HG03565 (cell line): ENCODE measurements at regions not wholly inside any gene's neighbourhood (a gene's known extent, or its start where the extent isn't known, plus 50 kb on each side); places are given as distances from the start of the nearest gene placed in this dataset.
"Not testable (repeated sequence)": the region's sequence is repeated elsewhere in the genome, so short reads cannot be mapped to it uniquely, and the experiment has no call there.

ENCODE experiments used
- ATAC-seq: cut with Tn5 transposase; IDR thresholded peaks from one replicate; pipeline ENCODE4 v1.9.1; 2021; ENCODE audit warnings: mild to moderate bottlenecking, moderate library complexity; ENCODE audit not compliant: unreplicated experiment

DNA sequence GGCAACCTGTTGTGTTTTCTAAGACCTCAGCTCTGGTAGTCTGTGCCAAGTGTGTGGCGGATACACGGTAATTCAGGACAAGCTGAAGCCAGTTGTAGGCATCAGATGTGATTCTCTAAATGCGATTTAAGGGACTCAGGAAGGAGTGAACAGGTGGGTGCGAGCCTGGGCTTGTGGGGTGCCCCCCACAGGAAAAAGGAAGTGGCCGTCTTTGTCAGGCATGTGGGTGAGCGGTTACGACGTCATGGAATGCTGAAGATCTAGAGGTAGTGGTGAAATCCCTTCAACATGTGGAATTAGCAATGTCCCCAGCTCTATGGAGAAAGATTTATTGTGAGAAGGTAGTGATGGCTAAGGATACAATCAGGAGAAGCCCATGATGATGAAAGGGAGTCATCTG, 95.1 kb upstream of the EXOC2 start:
- ATAC-seq, result no peak

DNA sequence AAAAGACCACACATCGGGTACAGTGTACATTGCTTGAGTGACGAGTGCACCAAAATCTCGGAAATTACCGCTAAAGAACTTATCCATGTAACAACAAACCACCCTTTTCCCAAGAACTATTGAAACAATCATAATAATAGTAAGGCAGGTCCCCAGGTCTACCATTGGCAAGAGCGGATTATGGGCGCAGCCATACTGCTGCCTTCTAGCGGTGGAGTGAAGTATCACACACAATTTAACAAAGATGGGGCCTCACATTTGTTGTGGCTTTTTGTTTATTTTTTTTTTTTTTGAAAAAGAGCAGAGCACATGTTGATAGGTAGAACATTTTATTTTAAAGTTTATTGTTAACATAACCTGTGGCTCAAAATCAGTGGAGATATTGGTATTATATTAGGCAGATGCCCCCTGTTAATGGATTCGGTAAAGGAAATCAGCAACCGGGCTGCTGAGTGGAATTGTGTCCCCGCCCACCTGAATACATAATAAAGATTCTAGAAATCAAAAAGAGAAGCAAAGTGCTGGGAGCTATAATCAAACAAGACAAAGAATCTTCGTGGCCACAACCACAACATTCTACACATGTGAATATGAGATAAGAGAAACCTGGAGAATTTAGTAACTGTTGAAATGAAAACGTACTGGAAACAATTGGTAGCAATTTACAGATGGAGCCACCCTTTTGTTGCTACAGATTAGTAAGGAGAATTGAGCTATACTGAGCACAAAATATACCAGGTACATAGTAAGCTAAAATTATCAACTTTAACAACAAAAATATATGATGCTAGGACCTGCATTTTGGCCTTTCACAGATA, 94.2 kb upstream of the EXOC2 start:
- no peak for ATAC-seq

DNA sequence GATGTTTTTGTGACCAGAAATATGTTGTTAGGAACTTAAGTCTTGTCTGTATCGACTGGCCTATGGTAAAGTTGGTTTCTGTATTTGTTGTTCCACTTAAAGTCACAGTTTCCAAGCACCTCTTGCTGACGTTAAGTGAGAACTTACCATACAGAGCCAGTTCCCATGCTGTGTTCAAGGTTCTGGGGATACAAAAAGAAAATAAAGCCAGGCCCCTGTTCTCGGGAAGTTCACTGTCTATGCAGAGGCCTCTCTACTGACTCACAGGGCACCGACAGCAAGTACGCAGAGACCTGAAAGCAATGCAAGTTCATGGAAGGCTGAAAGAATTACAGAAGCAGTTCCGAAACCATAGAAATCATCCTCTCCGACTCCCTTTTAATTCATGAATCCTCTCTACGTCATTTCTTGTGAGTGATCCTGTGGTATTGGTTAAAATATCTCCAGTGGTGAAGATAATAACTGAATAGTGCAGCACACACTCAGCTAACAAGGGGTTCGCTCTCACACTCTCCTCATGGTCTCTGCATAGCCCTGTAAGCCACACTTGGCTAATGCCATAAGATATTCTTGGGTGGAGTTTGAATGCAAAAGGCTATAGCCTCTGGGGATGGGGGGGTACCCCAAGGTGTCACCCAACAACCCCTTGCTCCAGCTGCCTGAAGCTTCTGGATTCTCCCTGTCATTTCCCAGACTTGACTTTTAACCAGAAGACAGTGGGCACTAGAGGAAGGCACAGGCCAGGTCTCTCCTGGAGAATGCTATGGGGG, 91.2 kb upstream of the EXOC2 start:
- ATAC-seq, result no peak

DNA sequence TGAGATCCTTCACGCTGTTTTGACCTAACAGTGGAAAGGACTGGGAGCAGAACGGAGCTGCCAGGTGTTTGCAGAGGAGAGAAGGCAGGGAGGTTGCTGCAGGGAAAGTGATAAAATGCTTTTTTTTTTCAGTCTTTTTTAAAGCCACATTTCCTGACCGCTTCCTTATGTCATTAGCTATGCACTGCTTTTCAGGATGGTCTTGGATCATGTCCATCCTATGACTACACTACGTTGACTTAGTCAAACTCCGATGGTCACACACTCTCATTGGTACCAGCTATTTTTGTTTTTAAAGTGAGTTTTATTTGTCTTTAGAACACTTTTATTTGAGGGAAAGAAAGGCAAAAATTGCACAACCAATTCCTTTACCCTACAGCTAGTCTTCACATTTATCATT, 89.2 kb upstream of the EXOC2 start:
- no peak for ATAC-seq

DNA sequence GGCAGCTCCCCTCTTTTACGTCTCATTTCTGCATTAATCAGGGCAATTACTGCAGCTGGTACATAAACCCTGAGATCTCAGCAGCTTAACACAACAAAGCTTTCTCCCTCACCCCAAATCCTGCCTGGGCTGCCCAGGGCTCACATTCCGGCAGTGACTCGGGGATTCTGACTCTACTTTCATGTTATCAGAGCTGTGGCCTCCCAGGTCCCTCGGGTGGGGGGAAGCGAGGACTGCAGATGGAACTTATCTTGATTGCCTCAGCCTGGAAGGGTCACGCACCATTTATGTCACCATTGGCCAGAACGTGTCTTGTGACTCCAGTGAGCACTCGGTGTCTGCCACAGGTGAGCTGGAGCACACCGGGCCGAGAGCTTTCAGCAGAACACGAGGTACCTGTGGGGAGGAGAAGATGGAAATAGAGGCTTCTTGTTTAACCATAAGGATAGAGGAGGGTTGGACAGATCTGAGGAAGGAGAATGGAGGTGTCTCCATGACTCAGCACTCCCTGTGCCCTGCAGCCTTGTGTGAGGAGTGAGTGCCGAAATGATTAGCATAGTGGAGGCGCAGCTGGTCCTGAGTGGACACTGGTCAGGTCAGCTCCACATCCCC, 88.5 kb upstream of the EXOC2 start:
- no peak for ATAC-seq

DNA sequence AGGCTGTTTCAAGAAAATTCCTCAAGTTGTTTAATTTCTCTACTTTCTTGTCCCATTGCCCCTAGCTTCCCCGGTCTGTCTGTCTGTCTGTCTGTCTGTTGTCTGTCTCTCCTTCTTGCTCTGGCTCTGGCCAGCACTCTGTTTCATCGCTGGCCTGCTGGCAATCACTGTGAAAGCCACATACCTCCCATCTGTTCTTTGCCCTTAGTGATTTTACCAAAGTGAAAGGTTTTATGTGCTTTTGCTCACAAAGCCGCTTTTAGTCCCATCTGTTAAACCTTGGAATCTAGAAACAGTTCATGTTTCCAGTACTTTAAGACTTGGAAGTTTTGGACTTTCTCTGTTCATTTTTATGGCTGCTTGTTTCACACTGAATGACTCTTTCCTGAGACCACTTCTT, 87.8 kb upstream of the EXOC2 start:
- no peak for ATAC-seq

DNA sequence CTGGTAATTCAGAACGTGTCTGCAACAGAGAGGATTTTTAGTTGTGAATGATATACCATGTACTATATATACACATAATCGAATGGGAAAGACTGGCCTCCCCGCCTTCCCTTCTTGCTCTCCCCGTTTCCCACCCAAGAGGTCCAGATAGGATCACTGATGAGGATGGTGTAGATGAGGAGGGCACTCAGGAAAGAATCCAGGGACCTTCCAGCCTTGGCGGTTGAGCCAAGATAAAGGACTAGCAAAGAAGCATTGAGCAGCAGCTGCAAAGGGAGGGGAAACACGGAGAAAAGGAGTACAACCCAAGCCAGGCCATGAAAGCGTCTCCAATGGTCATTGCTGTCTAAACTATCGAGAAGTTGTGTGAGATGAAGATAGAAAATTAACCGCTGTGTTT, 84.0 kb upstream of the EXOC2 start:
- ATAC-seq, result no peak

DNA sequence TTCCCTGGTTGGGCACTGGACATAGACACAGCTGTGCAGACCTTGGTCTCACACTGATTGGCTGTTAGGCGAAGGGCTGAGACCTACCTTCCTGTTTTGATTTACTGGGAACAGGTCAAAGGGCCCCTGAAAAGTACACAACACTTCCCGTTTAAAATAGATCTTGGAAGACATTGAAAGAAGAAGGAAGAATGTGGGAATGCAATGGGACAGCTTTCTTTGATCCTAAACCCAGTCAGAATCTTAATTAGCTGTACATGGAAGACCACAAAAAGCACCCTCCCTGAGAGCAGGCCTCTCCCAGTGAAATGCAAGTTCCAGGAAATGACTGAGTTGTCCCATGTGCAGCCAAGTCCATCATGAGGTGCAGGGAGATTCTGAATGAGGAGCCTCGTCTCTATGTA, 83.6 kb upstream of the EXOC2 start:
- no peak for ATAC-seq

DNA sequence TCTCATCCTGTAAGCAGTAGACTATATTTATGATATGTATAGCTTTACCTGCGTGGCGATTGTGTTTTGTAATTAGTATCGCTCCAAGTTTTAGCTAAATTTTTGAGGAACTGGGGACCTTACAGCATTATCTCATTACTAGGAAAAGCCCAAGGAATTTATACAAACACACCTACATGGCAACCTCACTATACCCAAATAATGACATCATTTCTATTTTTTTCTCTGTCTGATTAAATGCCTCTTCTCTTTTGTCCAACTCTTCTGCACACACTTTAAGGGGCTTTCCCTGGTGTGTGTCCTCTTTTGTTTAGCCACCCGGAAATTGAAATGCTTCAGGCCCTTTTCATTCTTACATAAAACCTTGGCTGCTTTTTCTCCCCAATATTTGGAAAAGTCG, 82.9 kb upstream of the EXOC2 start:
- no peak for ATAC-seq

DNA sequence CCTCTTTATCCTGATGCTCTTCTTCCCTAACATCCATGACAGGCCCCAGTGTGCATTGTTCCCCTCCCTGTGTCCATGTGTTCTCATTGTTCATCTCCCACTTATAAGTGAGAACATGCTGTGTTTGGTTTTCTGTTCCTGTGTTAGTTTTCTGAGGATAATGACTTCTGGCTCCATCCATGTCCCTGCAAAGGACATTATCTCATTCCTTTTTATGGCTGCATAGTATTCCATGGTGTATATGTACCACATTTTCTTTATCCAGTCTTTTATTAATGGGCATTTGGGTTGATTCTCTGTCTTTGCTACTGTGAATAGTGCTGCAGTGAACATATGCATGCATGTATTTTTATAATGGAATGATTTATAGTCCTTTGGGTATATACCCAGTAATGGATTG, 78.7 kb upstream of the EXOC2 start:
- not testable (repeated sequence) for ATAC-seq

DNA sequence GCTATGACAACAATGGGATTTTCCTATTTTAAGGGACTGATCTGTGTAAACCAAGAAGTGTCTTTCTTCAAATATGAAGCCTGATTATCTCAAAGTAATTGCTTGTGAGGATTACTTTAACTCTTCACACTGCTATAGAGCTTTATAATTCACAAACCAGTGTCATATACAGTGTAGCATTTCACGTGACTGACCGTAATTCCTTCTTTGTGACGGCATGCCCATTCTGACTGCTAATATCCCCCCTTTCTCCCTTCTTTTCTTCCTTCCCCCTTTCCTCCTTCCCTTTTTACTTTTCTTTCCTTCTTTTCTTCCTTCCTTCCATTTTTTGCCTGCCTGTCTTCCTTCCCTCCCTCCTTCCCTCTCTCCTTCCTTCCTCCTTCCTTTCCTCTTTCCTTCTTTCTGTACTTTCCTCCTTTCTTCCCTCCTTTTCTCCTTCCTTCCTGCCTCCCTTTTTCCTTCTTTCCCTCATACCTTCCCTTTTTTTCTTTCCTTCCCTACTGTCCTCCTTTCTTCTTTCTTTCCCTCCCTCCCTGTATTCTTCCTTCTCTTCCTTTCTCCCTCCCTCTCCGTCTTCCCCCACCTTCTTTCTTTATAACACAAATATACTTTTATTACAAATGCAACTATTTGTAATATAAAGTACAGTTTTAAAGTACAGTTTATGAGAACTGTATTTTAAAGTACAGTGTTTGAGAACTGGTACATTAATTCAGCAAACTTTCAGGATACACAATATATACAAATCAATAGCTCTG, 75.0 kb upstream of the EXOC2 start:
- ATAC-seq, result no peak

DNA sequence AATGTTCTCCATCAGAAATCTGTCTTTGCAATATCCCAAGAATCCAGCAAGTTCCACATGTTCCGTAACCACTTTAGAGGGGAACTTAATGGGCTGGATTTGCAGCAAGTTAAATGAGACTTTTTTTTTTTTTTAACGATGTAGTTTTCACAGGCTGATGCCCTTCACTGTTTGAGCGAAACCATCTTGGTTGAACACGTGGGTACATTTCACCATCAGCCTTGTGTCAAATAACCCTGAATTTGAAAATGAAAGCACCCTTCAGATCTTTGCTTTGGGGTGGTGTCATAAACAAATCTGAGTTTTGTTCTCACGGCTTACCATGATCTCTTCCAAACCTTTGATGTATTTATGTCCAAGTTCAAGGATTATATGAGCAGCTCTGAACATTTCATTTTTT, 73.7 kb upstream of the EXOC2 start:
- ATAC-seq, result no peak

DNA sequence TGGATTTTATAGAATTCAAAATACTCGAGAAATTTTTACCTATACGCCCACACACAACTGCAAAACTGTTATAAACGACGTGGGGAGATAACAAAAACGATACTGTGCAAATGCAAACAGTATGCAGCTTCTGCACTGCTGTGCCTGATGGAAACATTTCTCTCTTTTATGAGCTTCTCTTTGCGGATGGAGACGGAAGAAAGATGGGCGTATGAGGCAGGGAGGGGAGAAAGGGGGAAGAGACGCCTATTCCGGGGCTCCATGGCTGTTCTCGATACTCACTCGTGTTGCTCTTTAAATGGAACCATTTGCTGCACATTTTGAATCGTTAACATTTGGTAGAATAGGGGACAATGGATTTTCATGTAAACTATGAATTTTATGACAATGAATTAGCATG, 69.1 kb upstream of the EXOC2 start:
- ATAC-seq, result no peak

DNA sequence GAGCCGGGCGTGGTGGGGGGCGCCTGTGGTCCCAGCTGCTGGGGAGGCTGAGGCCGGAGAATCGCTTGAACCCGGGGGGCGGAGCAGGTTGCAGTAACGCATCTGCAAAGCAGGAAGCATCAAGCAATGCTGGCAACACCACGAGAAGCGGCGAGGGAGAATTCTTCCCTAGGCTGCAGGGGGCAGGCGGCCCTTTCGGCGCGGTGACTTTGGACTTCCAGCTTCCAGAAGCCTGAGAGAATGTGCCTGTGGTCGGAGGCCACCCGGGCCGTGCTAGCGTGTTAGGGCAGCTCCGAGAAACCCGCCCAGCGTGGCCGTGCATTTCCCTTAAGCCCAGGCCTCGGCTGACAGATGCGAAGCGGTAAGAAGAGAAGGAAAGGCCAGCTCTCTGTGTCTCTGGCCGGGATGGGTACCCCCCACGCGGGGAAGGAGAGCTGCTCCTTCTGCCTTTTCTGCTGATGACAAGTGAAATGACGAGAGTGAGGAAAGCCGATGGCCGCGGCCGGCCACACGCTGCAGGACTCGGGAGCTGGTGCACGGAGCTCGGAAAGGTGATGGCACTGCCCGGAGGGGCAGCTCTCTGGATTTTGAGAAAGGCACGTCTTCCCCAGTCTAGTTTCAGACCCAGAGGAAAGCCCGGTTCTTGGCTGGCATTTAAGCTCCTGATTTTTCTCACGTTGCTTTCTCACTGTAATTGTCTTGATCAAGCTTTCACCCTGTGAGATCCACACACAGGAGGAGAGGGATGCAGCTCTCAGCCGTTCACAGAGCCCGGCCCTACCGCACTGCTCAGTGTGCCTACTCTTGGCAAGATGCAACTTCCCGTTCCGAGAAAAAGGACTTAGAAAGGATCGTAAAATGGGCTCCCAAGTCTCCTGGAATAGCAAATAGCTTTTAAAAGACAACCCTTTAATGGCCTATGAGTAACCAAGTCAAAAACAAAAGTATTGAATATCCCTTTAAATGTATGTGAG, 68.3 kb upstream of the EXOC2 start:
- no peak for ATAC-seq

DNA sequence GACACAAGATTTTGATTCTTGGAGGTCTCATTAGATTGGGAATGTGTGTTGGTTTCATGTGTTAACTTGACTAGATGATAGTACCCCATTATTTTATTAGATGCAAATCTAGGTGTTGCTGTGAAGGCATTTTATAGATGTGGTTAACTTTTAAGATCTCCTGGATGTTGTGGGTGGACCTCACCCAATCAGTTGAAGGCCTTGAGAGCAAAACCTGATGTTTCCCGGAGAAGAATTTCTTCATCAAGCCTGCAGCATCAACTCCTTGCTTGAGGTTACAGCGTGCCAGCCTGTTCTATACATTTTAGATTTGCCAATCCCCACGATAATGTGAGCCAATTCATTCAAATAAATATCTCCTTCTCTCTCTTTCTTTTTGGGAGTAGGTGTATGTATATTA, 66.8 kb upstream of the EXOC2 start:
- no peak for ATAC-seq

DNA sequence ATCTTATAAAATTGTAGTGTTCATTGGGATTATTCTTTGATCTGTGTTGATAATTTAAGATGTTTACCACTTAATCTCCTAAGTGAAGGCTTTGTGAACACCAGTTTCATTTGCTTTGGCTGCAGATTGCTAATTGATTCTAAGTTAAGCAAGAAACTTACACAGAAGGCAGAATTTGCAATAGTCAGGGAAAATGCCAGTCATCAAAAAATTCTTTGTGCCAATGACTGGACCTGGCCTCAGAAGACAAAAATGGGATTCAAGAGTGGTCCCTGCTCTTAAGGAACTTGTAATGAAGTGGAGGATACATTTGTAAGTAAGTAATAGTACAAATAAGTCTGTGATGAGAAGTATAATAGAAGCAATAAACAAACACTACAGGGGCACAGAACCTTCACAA, 63.3 kb upstream of the EXOC2 start:
- no peak for ATAC-seq

DNA sequence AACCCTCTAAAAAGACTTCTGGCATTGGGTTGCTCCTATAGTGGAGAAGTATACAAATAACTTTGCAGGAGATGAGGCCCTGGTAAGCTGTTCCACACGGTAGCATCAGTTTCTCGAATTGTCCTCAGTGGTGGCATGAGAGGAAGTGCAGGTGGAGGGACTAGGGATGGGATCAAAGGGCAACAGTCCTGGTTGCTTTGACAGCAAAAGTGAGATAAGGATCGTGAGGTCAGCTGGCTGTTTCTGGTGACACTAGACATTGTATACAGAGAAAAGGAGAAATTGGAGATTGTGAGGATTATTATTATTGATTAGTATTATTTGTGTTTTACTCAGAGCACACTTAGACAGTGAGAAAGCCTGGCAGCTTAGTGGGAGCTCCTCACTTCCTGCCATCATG, 61.3 kb upstream of the EXOC2 start:
- no peak for ATAC-seq

DNA sequence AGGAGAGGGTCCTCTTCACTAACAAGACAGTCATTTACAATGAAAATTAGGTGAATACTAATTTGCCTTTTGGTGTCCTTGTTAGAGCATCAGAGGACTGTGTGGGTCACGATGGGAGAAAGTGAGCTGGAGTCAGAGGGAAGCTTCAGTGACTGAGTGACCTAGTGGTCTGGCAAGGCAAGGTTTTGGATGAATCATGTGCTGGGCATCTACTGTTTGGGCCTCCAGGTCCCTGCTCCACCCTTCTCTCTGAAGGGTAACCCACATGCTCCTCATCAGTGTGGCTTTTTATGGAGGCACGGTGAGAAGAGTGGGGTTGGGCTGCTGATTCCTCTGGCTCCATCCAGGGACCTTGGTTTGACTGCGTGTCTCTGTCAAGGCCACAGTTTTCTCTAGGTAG, 60.5 kb upstream of the EXOC2 start:
- no peak for ATAC-seq

DNA sequence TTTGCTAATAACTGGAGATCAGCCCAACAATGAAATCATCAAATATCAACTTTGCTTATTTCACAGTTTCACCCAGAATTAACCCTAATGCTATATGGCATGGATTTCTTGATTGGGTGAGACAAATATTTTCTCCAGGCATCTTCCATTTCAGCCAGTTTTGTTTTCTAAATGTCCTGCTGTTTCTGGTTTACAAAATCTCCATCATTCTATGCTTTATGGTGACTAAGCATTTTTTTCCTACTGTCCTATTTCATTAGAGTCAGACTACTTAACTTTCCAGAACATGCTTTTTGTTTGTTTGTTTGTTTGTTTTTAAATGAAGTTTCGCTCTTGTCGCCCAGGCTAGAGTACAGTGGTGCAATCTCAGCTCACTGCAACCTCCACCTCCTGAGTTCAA, 59.5 kb upstream of the EXOC2 start:
- ATAC-seq, result no peak

DNA sequence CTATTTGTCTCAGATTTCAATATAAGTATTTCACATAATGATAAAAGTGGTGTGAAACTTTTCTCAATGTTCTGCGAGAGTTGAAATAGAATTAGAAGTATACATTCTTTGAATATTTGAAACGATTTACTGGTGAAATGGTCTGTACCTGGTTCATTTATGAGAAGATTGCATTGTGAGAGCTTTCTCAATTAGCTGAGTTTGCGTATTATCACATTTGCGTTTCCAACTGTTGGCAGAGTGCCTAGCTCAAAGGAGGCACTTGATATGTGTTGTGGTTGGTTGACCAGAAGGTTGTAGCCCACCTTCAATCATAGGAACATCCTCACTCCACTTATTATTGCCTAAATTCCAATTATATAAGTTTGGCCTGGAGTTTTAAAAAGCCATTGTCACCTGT, 58.8 kb upstream of the EXOC2 start:
- ATAC-seq, result no peak
